ENCODE measurements at regions not wholly inside any gene's neighbourhood (a gene's known extent, or its start where the extent isn't known, plus 50 kb on each side); places are given as distances from the start of the nearest gene placed in this dataset.

- Mint-ChIP-seq H3K36me3 (ENCODE audit: insufficient read depth) (no peaks in the 10 kb centered on the region), H3K27ac (no peak overlapping the region), H3K4me1 (ENCODE audit: low read depth in 2 of 2) (no peaks in the 10 kb centered on the region), H3K27me3 (peaks cover 38 to 88% of the 10 kb centered on the region in 2 donors), H3K4me3 (no peak overlapping the region), H3K9me3 (no peaks in the 10 kb centered on the region)
- DNase-seq: no peak
- no peak for ATAC-seq (replicated peaks)
Measured at GRCh38 chr2:64359171-64359891, 94.6 kb upstream of the LGALSL start.

- H3K27me3 Mint-ChIP-seq: peaks cover 38 to 80% of the 10 kb centered on the region in 2 donors
- no peak overlapping the region for H3K27ac Mint-ChIP-seq
- no peak for ATAC-seq (replicated peaks)
- H3K9me3 Mint-ChIP-seq: no peaks in the 10 kb centered on the region
- no peaks in the 10 kb centered on the region for H3K4me1 Mint-ChIP-seq (ENCODE audit: low read depth in 2 of 2)
- no peak for DNase-seq
- no peaks in the 10 kb centered on the region for H3K36me3 Mint-ChIP-seq (ENCODE audit: insufficient read depth)
- no peak overlapping the region for H3K4me3 Mint-ChIP-seq
Measured at GRCh38 chr2:64359892-64360657, 93.9 kb upstream of the LGALSL start.

GRCh38 chr2:64361151-64361938, 92.6 kb upstream of the LGALSL start:
- Mint-ChIP-seq H3K4me3 (no peak overlapping the region), H3K9me3 (no peaks in the 10 kb centered on the region), H3K27ac (no peak overlapping the region), H3K36me3 (ENCODE audit: insufficient read depth) (no peaks in the 10 kb centered on the region), H3K4me1 (ENCODE audit: low read depth in 2 of 2) (no peaks in the 10 kb centered on the region), H3K27me3 (peaks cover 27 to 68% of the 10 kb centered on the region in 2 donors)
- no peak for ATAC-seq (replicated peaks)
- no peak for DNase-seq

- DNase-seq: no peak
- Mint-ChIP-seq H3K36me3 (ENCODE audit: insufficient read depth) (no peaks in the 10 kb centered on the region), H3K27ac (no peak overlapping the region), H3K9me3 (no peaks in the 10 kb centered on the region), H3K27me3 (peaks cover 15 to 55% of the 10 kb centered on the region in 2 donors), H3K4me1 (ENCODE audit: low read depth in 2 of 2) (no peaks in the 10 kb centered on the region), H3K4me3 (no peak overlapping the region)
- ATAC-seq (replicated peaks): no peak
Measured at GRCh38 chr2:64362562-64363026, 91.4 kb upstream of the LGALSL start.

- Mint-ChIP-seq H3K36me3 (ENCODE audit: insufficient read depth) (no peaks in the 10 kb centered on the region), H3K27ac (no peak overlapping the region), H3K27me3 (peaks cover 15 to 50% of the 10 kb centered on the region in 2 donors), H3K4me3 (no peak overlapping the region), H3K4me1 (ENCODE audit: low read depth in 2 of 2) (no peaks in the 10 kb centered on the region), H3K9me3 (no peaks in the 10 kb centered on the region)
- DNase-seq (no peak), ATAC-seq (replicated peaks) (no peak)
Measured at GRCh38 chr2:64363140-64363539, 90.8 kb upstream of the LGALSL start.

GRCh38 chr2:64363848-64364247, 90.1 kb upstream of the LGALSL start:
- Mint-ChIP-seq H3K27me3 (peaks cover 15 to 44% of the 10 kb centered on the region in 2 donors), H3K9me3 (no peaks in the 10 kb centered on the region), H3K4me1 (ENCODE audit: low read depth in 2 of 2) (no peaks in the 10 kb centered on the region), H3K36me3 (ENCODE audit: insufficient read depth) (no peaks in the 10 kb centered on the region), H3K4me3 (no peak overlapping the region), H3K27ac (no peak overlapping the region)
- DNase-seq: no peak
- no peak for ATAC-seq (replicated peaks)

GRCh38 chr2:64367444-64368232, 86.3 kb upstream of the LGALSL start:
- no peaks in the 10 kb centered on the region for H3K4me1 Mint-ChIP-seq (ENCODE audit: low read depth in 2 of 2)
- H3K27me3 Mint-ChIP-seq: peaks cover 7 to 18% of the 10 kb centered on the region in 2 donors
- H3K27ac Mint-ChIP-seq: no peak overlapping the region
- H3K36me3 Mint-ChIP-seq (ENCODE audit: insufficient read depth): no peaks in the 10 kb centered on the region
- no peaks in the 10 kb centered on the region for H3K9me3 Mint-ChIP-seq
- no peak for DNase-seq
- H3K4me3 Mint-ChIP-seq: no peak overlapping the region
- ATAC-seq (replicated peaks): no peak

- ATAC-seq (replicated peaks) (no peak), DNase-seq (no peak)
- H3K4me1 Mint-ChIP-seq (ENCODE audit: low read depth in 2 of 2): no peaks in the 10 kb centered on the region
- H3K27ac Mint-ChIP-seq: no peak overlapping the region
- H3K36me3 Mint-ChIP-seq (ENCODE audit: insufficient read depth): peaks cover under 1% of the 10 kb centered on the region
- H3K9me3 Mint-ChIP-seq: no peaks in the 10 kb centered on the region
- peaks cover 13 to 29% of the 10 kb centered on the region in 2 donors for H3K27me3 Mint-ChIP-seq
- H3K4me3 Mint-ChIP-seq: no peak overlapping the region
Measured at GRCh38 chr2:64369706-64370105, 84.3 kb upstream of the LGALSL start.

- no peak for ATAC-seq (replicated peaks)
- Mint-ChIP-seq H3K27ac (no peak overlapping the region), H3K36me3 (ENCODE audit: insufficient read depth) (peaks cover 6% of the 10 kb centered on the region), H3K27me3 (peaks cover 13 to 30% of the 10 kb centered on the region in 2 donors), H3K4me1 (ENCODE audit: low read depth in 2 of 2) (no peaks in the 10 kb centered on the region), H3K9me3 (no peaks in the 10 kb centered on the region), H3K4me3 (no peak overlapping the region)
- DNase-seq: no peak
Measured at GRCh38 chr2:64371727-64372126, 82.2 kb upstream of the LGALSL start.

- no peaks in the 10 kb centered on the region for H3K9me3 Mint-ChIP-seq
- H3K36me3 Mint-ChIP-seq (ENCODE audit: insufficient read depth): peaks cover 6% of the 10 kb centered on the region
- no peak for DNase-seq
- H3K4me3 Mint-ChIP-seq: no peak overlapping the region
- H3K27me3 Mint-ChIP-seq: peaks cover 11 to 43% of the 10 kb centered on the region in 2 donors
- H3K4me1 Mint-ChIP-seq (ENCODE audit: low read depth in 2 of 2): no peaks in the 10 kb centered on the region
- ATAC-seq (replicated peaks): no peak
- no peak overlapping the region for H3K27ac Mint-ChIP-seq
Measured at GRCh38 chr2:64374686-64375085, 79.3 kb upstream of the LGALSL start.

- ATAC-seq (replicated peaks) (no peak), DNase-seq (no peak)
- H3K4me3 Mint-ChIP-seq: no peak overlapping the region
- H3K27me3 Mint-ChIP-seq: peaks cover 25 to 52% of the 10 kb centered on the region in 2 donors
- peaks cover 6% of the 10 kb centered on the region for H3K36me3 Mint-ChIP-seq (ENCODE audit: insufficient read depth)
- H3K4me1 Mint-ChIP-seq (ENCODE audit: low read depth in 2 of 2): no peaks in the 10 kb centered on the region
- H3K27ac Mint-ChIP-seq: no peak overlapping the region
- H3K9me3 Mint-ChIP-seq: no peaks in the 10 kb centered on the region
Measured at GRCh38 chr2:64376926-64377325, 77.0 kb upstream of the LGALSL start.

- H3K36me3 Mint-ChIP-seq (ENCODE audit: insufficient read depth): peaks cover 9% of the 10 kb centered on the region
- H3K9me3 Mint-ChIP-seq: no peaks in the 10 kb centered on the region
- no peak overlapping the region for H3K27ac Mint-ChIP-seq
- DNase-seq (no peak), ATAC-seq (replicated peaks) (no peak)
- H3K4me1 Mint-ChIP-seq (ENCODE audit: low read depth in 2 of 2): no peaks in the 10 kb centered on the region
- no peak overlapping the region for H3K4me3 Mint-ChIP-seq
- peaks cover 18 to 51% of the 10 kb centered on the region in 2 donors for H3K27me3 Mint-ChIP-seq
Measured at GRCh38 chr2:64379186-64379585, 74.8 kb upstream of the LGALSL start.
